Nephron progenitor cell (in vitro differentiated cells): ENCODE measurements at regions not wholly inside any gene's neighbourhood (a gene's known extent, or its start where the extent isn't known, plus 50 kb on each side); places are given as distances from the start of the nearest gene placed in this dataset.

ENCODE experiments used
- DNase-seq: peaks from one replicate; pipeline ENCODE4 v3.0.0; 2021
- H3K27ac Mint-ChIP-seq: 2 replicates; pipeline ENCODE4 v1.8.0; 2021; ENCODE audit warnings: mild to moderate bottlenecking, moderate library complexity, mixed read lengths
- H3K27me3 Mint-ChIP-seq: 2 replicates; pipeline ENCODE4 v1.8.0; 2021; ENCODE audit warnings: mild to moderate bottlenecking, low read depth, mixed read lengths; ENCODE audit not compliant: poor library complexity
- H3K36me3 Mint-ChIP-seq: 2 replicates; pipeline ENCODE4 v1.8.0; 2021; ENCODE audit warnings: low read depth, mixed read lengths
- H3K4me1 Mint-ChIP-seq: 2 replicates; pipeline ENCODE4 v1.8.0; 2021; ENCODE audit warnings: mixed read lengths
- H3K4me3 Mint-ChIP-seq: 2 replicates; pipeline ENCODE4 v1.8.0; 2021; ENCODE audit warnings: mild to moderate bottlenecking, moderate library complexity, mixed read lengths
- H3K9me3 Mint-ChIP-seq: 2 replicates; pipeline ENCODE4 v1.8.0; 2021; ENCODE audit warnings: mild to moderate bottlenecking, moderate library complexity, mixed read lengths
- CTCF ChIP-seq: fragments of 200-600 bp; sonication (generic); IDR thresholded peaks from 2 replicates; pipeline ENCODE4 v1.5.0; 2021; ENCODE audit warnings: antibody characterized with exemption

GRCh38 chr9:17926246-17926645, 347.4 kb downstream of the SH3GL2 start:
- TF ChIP-seq CTCF: no peak
- no peak overlapping the region for H3K4me3 Mint-ChIP-seq
- H3K27me3 Mint-ChIP-seq: peaks cover 7% of the 10 kb centered on the region
- H3K36me3 Mint-ChIP-seq: no peaks in the 10 kb centered on the region
- no peaks in the 10 kb centered on the region for H3K4me1 Mint-ChIP-seq
- H3K27ac Mint-ChIP-seq: no peak overlapping the region
- no peaks in the 10 kb centered on the region for H3K9me3 Mint-ChIP-seq
- no peak for DNase-seq

GRCh38 chr9:17927616-17928015, 348.8 kb downstream of the SH3GL2 start:
- Mint-ChIP-seq H3K4me1 (no peaks in the 10 kb centered on the region), H3K4me3 (no peak overlapping the region), H3K9me3 (no peaks in the 10 kb centered on the region), H3K36me3 (no peaks in the 10 kb centered on the region), H3K27me3 (peaks cover 6% of the 10 kb centered on the region), H3K27ac (no peak overlapping the region)
- no peak for TF ChIP-seq CTCF
- DNase-seq: no peak

GRCh38 chr9:17928228-17928627, 349.4 kb downstream of the SH3GL2 start:
- no peaks in the 10 kb centered on the region for H3K36me3 Mint-ChIP-seq
- peaks cover 2% of the 10 kb centered on the region for H3K27me3 Mint-ChIP-seq
- no peak overlapping the region for H3K4me3 Mint-ChIP-seq
- DNase-seq: no peak
- TF ChIP-seq CTCF: no peak
- H3K9me3 Mint-ChIP-seq: no peaks in the 10 kb centered on the region
- H3K4me1 Mint-ChIP-seq: no peaks in the 10 kb centered on the region
- H3K27ac Mint-ChIP-seq: no peak overlapping the region

GRCh38 chr9:17928768-17929167, 349.9 kb downstream of the SH3GL2 start:
- no peak for TF ChIP-seq CTCF
- Mint-ChIP-seq H3K4me1 (no peaks in the 10 kb centered on the region), H3K27ac (no peak overlapping the region), H3K9me3 (no peaks in the 10 kb centered on the region), H3K36me3 (no peaks in the 10 kb centered on the region), H3K27me3 (no peaks in the 10 kb centered on the region), H3K4me3 (no peak overlapping the region)
- no peak for DNase-seq

GRCh38 chr9:17929506-17929905, 350.6 kb downstream of the SH3GL2 start:
- Mint-ChIP-seq H3K4me1 (no peaks in the 10 kb centered on the region), H3K36me3 (no peaks in the 10 kb centered on the region), H3K27ac (no peak overlapping the region), H3K4me3 (no peak overlapping the region), H3K27me3 (no peaks in the 10 kb centered on the region), H3K9me3 (no peaks in the 10 kb centered on the region)
- DNase-seq: no peak
- no peak for TF ChIP-seq CTCF

- Mint-ChIP-seq H3K27me3 (no peaks in the 10 kb centered on the region), H3K4me3 (no peak overlapping the region), H3K9me3 (no peaks in the 10 kb centered on the region), H3K4me1 (no peaks in the 10 kb centered on the region), H3K27ac (no peak overlapping the region), H3K36me3 (no peaks in the 10 kb centered on the region)
- DNase-seq: no peak
- no peak for TF ChIP-seq CTCF
Measured at GRCh38 chr9:17930071-17930470, 351.2 kb downstream of the SH3GL2 start.
